Gastroesophageal sphincter (tissue), 3 donors: ENCODE measurements at regions not wholly inside any gene's neighbourhood (a gene's known extent, or its start where the extent isn't known, plus 50 kb on each side); places are given as distances from the start of the nearest gene placed in this dataset.

Source experiments
- POLR2A ChIP-seq, 2 donors: fragments of 450-650 bp; IDR thresholded peaks; one replicate each; pipeline ENCODE4 v1.6.1; 2017; ENCODE audit warnings: antibody characterized with exemption in 2 of 2, mild to moderate bottlenecking in 2 of 2, moderate library complexity in 1 of 2
- POLR2AphosphoS5 ChIP-seq: sonication (generic); formaldehyde crosslinking; IDR thresholded peaks from one replicate; pipeline ENCODE4 v1.6.1; 2017; ENCODE audit warnings: antibody characterized with exemption
- TF ChIP-seq, protein P1 (sequence below), 4 experiments: fragments of 200-600 bp in 2 of 4; fragments of 450-650 bp in 2 of 4; sonication (generic) in 1 of 4; IDR thresholded peaks; one replicate each; pipeline ENCODE4 v1.5.1; 2017 to 2019; ENCODE audit warnings: antibody characterized with exemption in 4 of 4, mild to moderate bottlenecking in 2 of 4, moderate library complexity in 2 of 4

DNA sequence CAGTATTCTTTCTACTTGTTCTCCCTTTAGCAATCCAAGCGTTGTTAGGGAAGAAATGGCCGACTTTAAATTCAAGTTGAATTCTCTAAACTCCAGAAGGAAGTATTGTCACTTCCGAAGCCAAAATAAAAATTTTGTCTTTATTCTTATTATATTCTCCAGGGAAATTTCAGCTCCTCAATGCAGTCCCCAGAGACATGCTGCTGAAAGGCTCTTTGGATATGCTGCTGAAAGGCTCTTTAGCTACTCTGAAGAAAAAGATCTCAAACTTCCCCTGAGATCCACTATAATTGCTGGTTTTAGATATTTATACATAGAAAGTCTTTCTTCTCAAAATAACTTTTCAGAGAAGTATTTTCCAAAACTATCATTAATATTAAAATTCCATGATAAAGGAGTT is 92.3 kb upstream of the PARP8 start:
- TF ChIP-seq, protein P1, sequence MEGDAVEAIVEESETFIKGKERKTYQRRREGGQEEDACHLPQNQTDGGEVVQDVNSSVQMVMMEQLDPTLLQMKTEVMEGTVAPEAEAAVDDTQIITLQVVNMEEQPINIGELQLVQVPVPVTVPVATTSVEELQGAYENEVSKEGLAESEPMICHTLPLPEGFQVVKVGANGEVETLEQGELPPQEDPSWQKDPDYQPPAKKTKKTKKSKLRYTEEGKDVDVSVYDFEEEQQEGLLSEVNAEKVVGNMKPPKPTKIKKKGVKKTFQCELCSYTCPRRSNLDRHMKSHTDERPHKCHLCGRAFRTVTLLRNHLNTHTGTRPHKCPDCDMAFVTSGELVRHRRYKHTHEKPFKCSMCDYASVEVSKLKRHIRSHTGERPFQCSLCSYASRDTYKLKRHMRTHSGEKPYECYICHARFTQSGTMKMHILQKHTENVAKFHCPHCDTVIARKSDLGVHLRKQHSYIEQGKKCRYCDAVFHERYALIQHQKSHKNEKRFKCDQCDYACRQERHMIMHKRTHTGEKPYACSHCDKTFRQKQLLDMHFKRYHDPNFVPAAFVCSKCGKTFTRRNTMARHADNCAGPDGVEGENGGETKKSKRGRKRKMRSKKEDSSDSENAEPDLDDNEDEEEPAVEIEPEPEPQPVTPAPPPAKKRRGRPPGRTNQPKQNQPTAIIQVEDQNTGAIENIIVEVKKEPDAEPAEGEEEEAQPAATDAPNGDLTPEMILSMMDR (IDR thresholded peaks at IDR 0.05) = no peak
- TF ChIP-seq POLR2A (IDR thresholded peaks at IDR 0.05) = no peak
- no peak for TF ChIP-seq POLR2AphosphoS5
